Common myeloid progenitor, CD34-positive (primary cell): ENCODE measurements at regions not wholly inside any gene's neighbourhood (a gene's known extent, or its start where the extent isn't known, plus 50 kb on each side); places are given as distances from the start of the nearest gene placed in this dataset.
A peak's percentile ranks its signal among the peaks of the same experiment; 100 is the strongest.
"Not testable (repeated sequence)": the region's sequence is repeated elsewhere in the genome, so short reads cannot be mapped to it uniquely, and the experiment has no call there.

Experiments
- CTCF ChIA-PET: fragments of 350-600 bp; sonication (Branson Sonifier 250); formaldehyde crosslinking; loops from one replicate; lab custom pipeline; 2021; ENCODE audit warnings: antibody characterized with exemption; lab: Charles Lee
- POLR2A ChIA-PET: fragments of 350-600 bp; sonication (Branson Sonifier 250); formaldehyde crosslinking; loops from one replicate; lab custom pipeline; 2021; ENCODE audit warnings: antibody characterized with exemption; lab: Charles Lee
- DNase-seq, 3 donors: peaks; one replicate each; pipeline versions ENCODE4 v3.0.0 to v3.0.0-alpha.2; 2013
- H3K27ac ChIP-seq, 2 experiments: 1 replicate in 1 of 2; 2 replicates in 1 of 2; pipeline ENCODE4 v1.7.0; 2013; ENCODE audit warnings: inconsistent platforms in 2 of 2, low read length in 2 of 2, mild to moderate bottlenecking in 2 of 2, low read depth in 1 of 2, moderate library complexity in 1 of 2; ENCODE audit not compliant: severe bottlenecking in 2 of 2, insufficient read depth in 1 of 2, poor library complexity in 1 of 2
- H3K27me3 ChIP-seq, 5 experiments: replicated peaks in 2 of 5; 1 replicate in 3 of 5; 2 replicates in 2 of 5; pipeline versions ENCODE4 v1.6.1 to v1.7.0; 2013; ENCODE audit warnings: low read length in 4 of 5, mild to moderate bottlenecking in 2 of 5, moderate library complexity in 2 of 5, inconsistent platforms in 1 of 5; ENCODE audit not compliant: insufficient read depth in 5 of 5, control insufficient read depth in 4 of 5
- H3K36me3 ChIP-seq, 4 experiments: 1 replicate in 2 of 4; 2 replicates in 2 of 4; pipeline versions ENCODE4 v1.6.1 to v1.7.0; 2013; ENCODE audit warnings: low read length in 3 of 4, control low read depth in 1 of 4, mild to moderate bottlenecking in 1 of 4; ENCODE audit not compliant: control insufficient read depth in 4 of 4, insufficient read depth in 4 of 4
- H3K4me1 ChIP-seq, 4 experiments: 1 replicate in 3 of 4; 2 replicates in 1 of 4; pipeline versions ENCODE4 v1.6.1 to v1.7.1; 2013; ENCODE audit warnings: low read length in 3 of 4, mild to moderate bottlenecking in 3 of 4, control low read depth in 1 of 4, inconsistent platforms in 1 of 4, moderate library complexity in 1 of 4; ENCODE audit not compliant: control insufficient read depth in 4 of 4, insufficient read depth in 4 of 4; ENCODE audit errors: control extremely low read depth in 1 of 4
- H3K4me3 ChIP-seq, 7 experiments: 1 replicate in 4 of 7; 2 replicates in 3 of 7; pipeline versions ENCODE4 v1.5.1 to v1.7.0; 2013; ENCODE audit warnings: mild to moderate bottlenecking in 7 of 7, low read length in 6 of 7, moderate library complexity in 6 of 7, inconsistent platforms in 2 of 7, low read depth in 2 of 7, control low read depth in 1 of 7; ENCODE audit not compliant: insufficient read depth in 4 of 7, control insufficient read depth in 1 of 7; ENCODE audit errors: extremely low read depth in 1 of 7
- H3K9me3 ChIP-seq, 5 experiments: 1 replicate in 4 of 5; 2 replicates in 1 of 5; pipeline versions ENCODE4 v1.6.1 to v1.7.1; 2013; ENCODE audit warnings: low read length in 4 of 5, mild to moderate bottlenecking in 2 of 5, inconsistent platforms in 1 of 5, low read depth in 1 of 5, moderate library complexity in 1 of 5; ENCODE audit not compliant: control insufficient read depth in 4 of 5, insufficient read depth in 2 of 5; ENCODE audit errors: control extremely low read depth in 1 of 5
- WGBS: methylation state at CpG from one replicate; pipeline ENCODE4 v1.1.5; 2013; ENCODE audit not compliant: insufficient coverage; 5-methylcytosine and 5-hydroxymethylcytosine counted together

DNA sequence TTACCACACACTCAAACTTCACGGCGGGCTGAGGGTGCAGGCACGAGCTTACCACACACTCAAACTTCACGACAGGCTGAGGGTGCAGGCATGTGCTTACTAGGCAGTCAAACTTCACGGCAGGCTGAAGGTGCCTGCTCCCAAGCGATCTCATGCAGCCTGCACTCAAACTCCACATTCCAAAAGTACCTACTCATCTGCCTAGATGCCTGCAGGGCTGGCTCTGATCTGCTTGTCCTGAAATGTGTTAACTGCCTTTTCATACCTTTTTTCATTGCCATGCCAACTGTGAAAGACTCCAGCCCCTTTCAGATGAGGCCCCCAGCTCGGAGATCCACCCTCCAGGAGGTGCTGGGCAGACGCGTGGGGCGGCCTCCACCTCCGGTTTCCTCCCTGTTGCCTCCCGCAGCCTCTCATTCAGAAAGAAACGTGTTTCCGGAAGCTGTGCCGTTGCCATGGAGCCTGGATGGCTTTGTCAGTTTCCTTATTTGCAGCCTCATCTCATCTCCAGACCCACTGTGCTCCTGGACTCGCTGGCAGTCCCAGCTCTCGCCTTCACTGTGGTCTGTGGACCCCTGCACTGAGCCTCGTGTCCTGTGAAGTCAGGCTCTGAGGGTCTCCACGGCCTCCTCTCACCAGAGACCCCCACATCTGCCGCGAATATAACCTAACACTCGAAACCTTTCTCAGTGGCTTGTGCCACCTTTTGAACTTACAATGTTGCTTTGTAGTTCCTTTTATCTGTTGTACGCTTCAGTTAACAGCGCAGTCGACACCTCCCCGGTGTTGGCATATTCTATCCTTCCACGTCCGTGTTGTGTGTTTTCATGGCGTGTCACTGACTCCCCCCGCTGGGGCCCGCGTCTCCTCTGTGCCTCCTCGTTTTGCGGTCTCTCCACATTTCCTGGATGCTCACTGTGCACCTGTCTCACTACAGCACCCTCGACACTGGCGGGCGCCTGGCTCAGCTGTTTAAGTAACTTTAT lies 106.1 kb upstream of the ALKAL2 start:
- peak overlapping the region in 1 of 2 experiments; percentile 59 for H3K27ac ChIP-seq
- ChIA-PET CTCF (interaction anchor here (1.2 to 1.5 kb wide), 2 partner anchors 36 to 124 kb away, joined by 3 read pairs; no protein-coding TSS in a partner anchor), POLR2A (no interaction called here)
- peak overlapping the region in 1 of 7 experiments; percentile 25 for H3K4me3 ChIP-seq
- H3K9me3 ChIP-seq = no peaks in the 10 kb centered on the region
- peak; percentile 31 to 85 (median 77) for DNase-seq
- 79% methylated on average over 25 of the region's 37 CpGs for WGBS
- no peaks in the 10 kb centered on the region for H3K36me3 ChIP-seq
- peaks cover 0 to 2% (median 0%) of the 10 kb centered on the region in 5 experiments for H3K27me3 ChIP-seq
- H3K4me1 ChIP-seq = peaks cover 0 to 12% (median 5%) of the 10 kb centered on the region in 4 experiments

DNA sequence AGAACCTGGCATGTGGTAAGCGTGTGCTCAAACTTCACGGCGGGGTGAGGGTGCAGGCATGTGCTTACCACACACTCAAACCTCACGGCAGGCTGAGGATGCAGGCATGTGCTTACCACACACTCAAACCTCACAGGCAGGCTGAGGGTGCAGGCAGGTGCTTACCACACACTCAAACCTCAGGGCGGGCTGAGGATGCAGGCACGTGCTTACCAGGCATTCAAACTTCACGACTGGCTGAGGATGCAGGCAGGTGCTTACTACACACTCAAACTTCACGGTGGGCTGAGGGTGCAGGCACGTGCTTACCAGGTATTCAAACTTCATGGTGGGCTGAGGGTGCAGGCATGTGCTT lies 105.0 kb upstream of the ALKAL2 start:
- ChIA-PET CTCF (no interaction called here), POLR2A (no interaction called here)
- DNase-seq = peak in 1 of 3 donors; percentile 8
- Histone ChIP-seq H3K4me3 (no peak overlapping the region), H3K4me1 (peaks cover 0 to 12% (median 5%) of the 10 kb centered on the region in 4 experiments), H3K27me3 (peaks cover 0 to 2% (median 0%) of the 10 kb centered on the region in 5 experiments), H3K36me3 (no peaks in the 10 kb centered on the region), H3K9me3 (no peaks in the 10 kb centered on the region), H3K27ac (no peak overlapping the region)
- 98% methylated on average over 5 of the region's 9 CpGs for WGBS

DNA sequence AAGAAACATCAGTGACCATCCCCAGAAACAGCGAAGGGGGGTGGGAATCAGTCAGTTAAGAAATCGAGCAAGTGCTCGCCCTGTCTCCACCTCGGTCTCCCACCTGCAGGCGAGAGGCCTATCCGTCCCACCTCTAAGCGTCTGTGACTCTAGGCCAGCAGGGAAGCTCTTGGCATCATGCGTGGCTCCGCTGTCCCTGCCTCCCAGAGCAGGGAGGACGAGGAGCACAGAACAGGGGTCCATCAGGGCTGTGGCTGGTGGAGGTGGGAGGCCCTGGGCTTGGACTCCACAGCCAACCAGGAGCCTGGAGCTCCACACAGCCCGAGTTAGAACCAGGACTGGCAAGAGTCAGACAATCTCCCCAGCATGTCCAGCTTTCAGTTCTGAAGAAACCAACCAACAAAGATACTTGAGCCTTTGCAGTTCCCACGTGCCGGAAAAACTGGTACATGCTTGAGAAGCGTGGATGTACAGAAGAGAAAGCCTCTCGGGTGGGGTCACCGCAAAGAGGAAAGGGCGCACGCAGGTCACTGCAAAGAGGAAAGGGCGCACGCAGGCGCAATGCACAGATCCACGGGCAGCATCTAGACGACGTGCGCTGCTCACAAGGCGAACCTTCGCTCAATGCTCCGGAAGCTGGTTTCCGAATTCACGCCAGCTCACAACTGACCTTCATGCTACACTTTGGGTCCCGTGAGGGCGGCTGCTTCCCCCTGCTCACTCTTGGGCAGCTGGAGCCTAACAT lies 104.5 kb upstream of the ALKAL2 start:
- no peaks in the 10 kb centered on the region for H3K36me3 ChIP-seq
- H3K4me1 ChIP-seq = peaks cover 0 to 12% (median 5%) of the 10 kb centered on the region in 4 experiments
- WGBS = 95% methylated on average over 31 of the region's 32 CpGs
- ChIA-PET POLR2A (no interaction called here), CTCF (interaction anchor here (1.5 kb wide), 1 partner anchor 19 kb away, joined by 4 read pairs; no protein-coding TSS in a partner anchor)
- no peak overlapping the region for H3K4me3 ChIP-seq
- H3K27me3 ChIP-seq = no peaks in the 10 kb centered on the region
- no peak overlapping the region for H3K27ac ChIP-seq
- no peaks in the 10 kb centered on the region for H3K9me3 ChIP-seq
- no peak for DNase-seq

DNA sequence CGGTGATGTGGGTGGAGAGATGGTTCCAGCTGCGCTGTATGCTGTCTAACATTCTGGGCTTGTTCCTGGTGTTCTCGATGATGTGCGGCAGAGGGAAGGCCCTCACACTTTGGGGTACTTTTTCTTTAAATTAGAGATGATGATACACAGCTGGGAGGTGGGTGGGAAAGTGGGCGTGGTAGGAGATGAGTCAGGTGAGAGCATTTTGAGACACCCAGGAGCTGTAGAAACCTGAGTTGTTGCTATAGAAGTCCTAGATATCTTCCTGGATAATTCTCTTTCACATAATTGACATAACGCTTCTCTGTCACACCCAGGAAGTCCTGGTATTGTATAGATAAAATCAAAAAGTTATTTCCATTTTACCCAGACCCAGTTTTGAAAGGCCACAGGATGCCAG lies 103.8 kb upstream of the ALKAL2 start:
- Histone ChIP-seq H3K4me3 (no peak overlapping the region), H3K9me3 (no peaks in the 10 kb centered on the region), H3K27ac (no peak overlapping the region), H3K4me1 (peaks cover 0 to 12% (median 5%) of the 10 kb centered on the region in 4 experiments), H3K36me3 (no peaks in the 10 kb centered on the region), H3K27me3 (no peaks in the 10 kb centered on the region)
- 75% methylated on average over 4 of the region's 6 CpGs for WGBS
- ChIA-PET CTCF (interaction anchor here (1.5 kb wide), 1 partner anchor 18 kb away, joined by 4 read pairs; no protein-coding TSS in a partner anchor), POLR2A (no interaction called here)
- no peak for DNase-seq

DNA sequence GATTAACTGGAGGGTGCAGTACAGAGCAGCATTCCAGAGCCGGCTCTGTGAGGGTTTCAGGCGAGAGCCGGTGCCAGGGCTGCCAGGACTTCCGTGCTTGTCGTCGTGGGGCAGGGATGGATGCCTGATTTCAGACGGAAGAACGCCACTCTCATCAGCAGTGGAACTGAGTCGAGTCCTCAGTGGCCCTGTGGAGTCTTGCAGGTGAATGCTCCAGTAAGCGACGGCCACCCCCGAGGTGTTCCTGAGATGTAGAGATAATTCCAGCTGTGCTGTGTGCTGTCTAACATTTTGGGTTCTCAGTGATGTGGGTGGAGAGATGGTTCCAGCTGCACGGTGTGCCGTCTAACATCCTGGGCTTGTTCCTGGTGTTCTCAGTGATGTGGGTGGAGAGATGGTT lies 103.1 kb upstream of the ALKAL2 start:
- Histone ChIP-seq H3K27me3 (peaks cover 0 to under 1% (median 0%) of the 10 kb centered on the region in 5 experiments), H3K9me3 (no peaks in the 10 kb centered on the region), H3K4me1 (peaks cover 0 to 12% (median 5%) of the 10 kb centered on the region in 4 experiments), H3K36me3 (no peaks in the 10 kb centered on the region), H3K27ac (no peak overlapping the region), H3K4me3 (no peak overlapping the region)
- WGBS = 94% methylated on average over 11 of the region's 14 CpGs
- ChIA-PET POLR2A (no interaction called here), CTCF (interaction anchor here (1.5 kb wide), 1 partner anchor 17 kb away, joined by 4 read pairs; no protein-coding TSS in a partner anchor)
- no peak for DNase-seq

DNA sequence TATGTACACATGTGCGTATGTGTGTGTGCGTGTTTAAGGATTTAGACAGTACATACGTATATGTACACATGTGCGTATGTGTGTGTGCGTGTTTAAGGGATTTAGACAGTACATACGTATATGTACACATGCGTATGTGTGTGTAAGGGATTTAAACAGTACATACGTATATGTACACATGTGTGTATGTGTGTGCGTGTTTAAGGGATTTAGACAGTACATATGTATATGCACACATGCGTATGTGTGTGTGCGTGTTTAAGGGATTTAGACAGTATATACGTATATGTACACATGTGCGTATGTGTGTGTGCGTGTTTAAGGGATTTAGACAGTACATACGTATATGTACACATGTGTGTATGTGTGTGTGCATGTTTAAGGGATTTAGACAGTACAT lies 102.1 kb upstream of the ALKAL2 start:
- H3K27me3 ChIP-seq, H3K9me3 ChIP-seq, CTCF ChIA-PET, H3K27ac ChIP-seq, POLR2A ChIA-PET, DNase-seq, H3K4me3 ChIP-seq, H3K36me3 ChIP-seq: not testable (repeated sequence)
- peaks cover 0 to 12% (median 5%) of the 10 kb centered on the region in 4 experiments for H3K4me1 ChIP-seq
- 93% methylated on average over 15 of the region's 15 CpGs for WGBS
